ENCODE measurements at regions not wholly inside any gene's neighbourhood (a gene's known extent, or its start where the extent isn't known, plus 50 kb on each side); places are given as distances from the start of the nearest gene placed in this dataset.

DNA sequence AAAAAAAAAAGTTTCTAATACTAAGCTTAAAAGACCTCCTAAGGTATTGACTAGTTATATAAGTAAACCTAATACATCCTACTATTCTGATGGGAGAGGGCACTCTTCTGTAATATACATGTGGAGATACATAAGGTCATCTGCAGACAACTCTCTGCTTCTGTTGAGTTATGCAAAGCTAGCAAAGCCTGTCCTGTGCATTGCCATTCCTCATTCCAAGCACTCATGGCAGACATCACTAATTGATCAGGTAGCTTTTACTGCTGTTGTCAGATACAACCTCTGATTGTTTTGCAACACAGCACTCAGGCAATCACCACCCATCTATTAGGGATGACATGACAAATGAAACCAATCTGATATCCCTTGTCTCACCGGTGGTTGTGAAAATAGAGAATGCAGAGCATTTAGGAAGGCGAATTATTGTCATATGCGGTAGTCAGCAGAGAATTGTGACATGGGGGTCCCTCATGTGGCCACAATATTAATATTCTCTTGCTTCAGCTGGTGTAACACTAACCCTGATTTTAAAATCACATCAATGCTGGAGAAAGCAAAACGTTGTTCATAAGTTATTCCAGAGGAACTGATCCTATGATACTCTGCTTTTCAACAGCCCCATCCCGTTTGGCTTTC lies 416.5 kb upstream of the GYPC start:
- Histone ChIP-seq H3K4me1 (no peaks in the 10 kb centered on the region), H3K9me3 (no peaks in the 10 kb centered on the region), H3K4me3 (no peak overlapping the region), H3K27ac (no peak overlapping the region), H3K27me3 (no peaks in the 10 kb centered on the region), H3K36me3 (no peaks in the 10 kb centered on the region)
- TF ChIP-seq, protein P1, sequence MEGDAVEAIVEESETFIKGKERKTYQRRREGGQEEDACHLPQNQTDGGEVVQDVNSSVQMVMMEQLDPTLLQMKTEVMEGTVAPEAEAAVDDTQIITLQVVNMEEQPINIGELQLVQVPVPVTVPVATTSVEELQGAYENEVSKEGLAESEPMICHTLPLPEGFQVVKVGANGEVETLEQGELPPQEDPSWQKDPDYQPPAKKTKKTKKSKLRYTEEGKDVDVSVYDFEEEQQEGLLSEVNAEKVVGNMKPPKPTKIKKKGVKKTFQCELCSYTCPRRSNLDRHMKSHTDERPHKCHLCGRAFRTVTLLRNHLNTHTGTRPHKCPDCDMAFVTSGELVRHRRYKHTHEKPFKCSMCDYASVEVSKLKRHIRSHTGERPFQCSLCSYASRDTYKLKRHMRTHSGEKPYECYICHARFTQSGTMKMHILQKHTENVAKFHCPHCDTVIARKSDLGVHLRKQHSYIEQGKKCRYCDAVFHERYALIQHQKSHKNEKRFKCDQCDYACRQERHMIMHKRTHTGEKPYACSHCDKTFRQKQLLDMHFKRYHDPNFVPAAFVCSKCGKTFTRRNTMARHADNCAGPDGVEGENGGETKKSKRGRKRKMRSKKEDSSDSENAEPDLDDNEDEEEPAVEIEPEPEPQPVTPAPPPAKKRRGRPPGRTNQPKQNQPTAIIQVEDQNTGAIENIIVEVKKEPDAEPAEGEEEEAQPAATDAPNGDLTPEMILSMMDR (IDR thresholded peaks at IDR 0.05), result no peak
- intact Hi-C loops (cut with DNase I), result no loop called here
- DNase-seq (no peak), ATAC-seq (no peak)

DNA sequence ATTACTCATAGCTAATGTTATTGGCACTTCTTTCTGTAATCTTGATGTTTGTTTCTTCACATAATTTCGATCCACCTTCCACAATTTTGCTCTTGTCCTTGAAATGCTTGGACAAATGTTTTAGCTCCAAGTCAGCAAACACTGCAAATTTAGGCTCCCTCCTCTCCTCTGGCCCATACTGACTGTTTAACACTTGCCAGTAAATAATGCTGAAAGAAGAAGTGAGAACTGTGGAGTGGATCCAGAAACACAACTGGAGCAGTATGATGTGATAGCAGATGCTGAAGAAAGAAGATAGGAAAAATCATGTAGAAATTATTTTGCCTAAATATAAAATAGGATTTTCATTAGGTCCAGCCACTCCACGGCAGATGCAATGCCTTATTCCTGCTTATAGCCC lies 415.0 kb upstream of the GYPC start:
- Histone ChIP-seq H3K4me1 (no peaks in the 10 kb centered on the region), H3K9me3 (no peaks in the 10 kb centered on the region), H3K27ac (no peak overlapping the region), H3K27me3 (no peaks in the 10 kb centered on the region), H3K36me3 (no peaks in the 10 kb centered on the region), H3K4me3 (no peak overlapping the region)
- TF ChIP-seq, protein P1 (IDR thresholded peaks at IDR 0.05), result no peak
- no peak for ATAC-seq
- intact Hi-C loops (cut with DNase I), result no loop called here
- no peak for DNase-seq

DNA sequence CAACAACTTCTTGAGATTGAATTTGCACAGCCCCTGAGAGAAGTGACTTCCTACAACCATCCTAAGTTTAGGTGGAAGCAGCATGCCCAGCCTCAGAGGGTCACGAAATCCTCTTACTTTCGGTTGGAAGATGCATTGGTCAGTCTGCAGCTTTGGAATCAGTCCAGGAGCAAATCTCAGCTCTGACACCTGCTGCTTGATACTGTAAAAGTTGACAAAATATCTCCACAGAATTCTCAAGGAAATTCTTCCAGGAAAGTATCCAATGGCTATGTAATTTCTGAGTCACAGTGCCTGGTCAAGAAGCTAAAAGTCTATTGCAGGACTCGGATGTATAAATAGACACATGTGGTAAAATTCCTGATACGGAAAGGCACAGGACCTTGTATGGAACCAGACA lies 414.5 kb upstream of the GYPC start:
- Histone ChIP-seq H3K4me1 (no peaks in the 10 kb centered on the region), H3K9me3 (no peaks in the 10 kb centered on the region), H3K27ac (no peak overlapping the region), H3K27me3 (no peaks in the 10 kb centered on the region), H3K36me3 (no peaks in the 10 kb centered on the region), H3K4me3 (no peak overlapping the region)
- TF ChIP-seq, protein P1 (IDR thresholded peaks at IDR 0.05), result no peak
- DNase-seq (no peak), ATAC-seq (no peak)
- intact Hi-C loops (cut with DNase I), result no loop called here

DNA sequence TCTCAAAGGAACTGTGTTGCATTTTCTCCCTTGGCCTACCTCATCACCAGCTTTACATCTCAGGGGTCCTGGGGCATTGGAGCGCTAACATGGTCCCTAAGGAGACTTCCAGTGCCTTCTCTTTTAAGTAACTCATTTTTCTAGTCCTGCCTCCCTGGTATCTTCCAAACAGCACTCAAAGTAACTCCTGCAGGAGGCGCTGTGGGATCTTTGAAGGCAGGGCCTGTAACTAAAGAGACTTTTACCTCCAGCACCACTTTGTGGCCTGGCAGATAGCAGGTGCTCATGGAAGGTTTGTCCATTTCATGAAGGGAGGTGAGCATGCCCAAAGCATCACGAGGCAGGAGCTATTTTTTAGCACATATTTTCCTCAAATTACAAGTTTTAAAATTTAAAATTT lies 411.0 kb upstream of the GYPC start:
- intact Hi-C loops (cut with DNase I), result no loop called here
- Histone ChIP-seq H3K27me3 (no peaks in the 10 kb centered on the region), H3K9me3 (no peaks in the 10 kb centered on the region), H3K4me3 (no peak overlapping the region), H3K36me3 (no peaks in the 10 kb centered on the region), H3K27ac (no peak overlapping the region), H3K4me1 (no peaks in the 10 kb centered on the region)
- DNase-seq, result no peak
- TF ChIP-seq, protein P1 (IDR thresholded peaks at IDR 0.05), result peak; percentile 44
- ATAC-seq, result peak; percentile 66

DNA sequence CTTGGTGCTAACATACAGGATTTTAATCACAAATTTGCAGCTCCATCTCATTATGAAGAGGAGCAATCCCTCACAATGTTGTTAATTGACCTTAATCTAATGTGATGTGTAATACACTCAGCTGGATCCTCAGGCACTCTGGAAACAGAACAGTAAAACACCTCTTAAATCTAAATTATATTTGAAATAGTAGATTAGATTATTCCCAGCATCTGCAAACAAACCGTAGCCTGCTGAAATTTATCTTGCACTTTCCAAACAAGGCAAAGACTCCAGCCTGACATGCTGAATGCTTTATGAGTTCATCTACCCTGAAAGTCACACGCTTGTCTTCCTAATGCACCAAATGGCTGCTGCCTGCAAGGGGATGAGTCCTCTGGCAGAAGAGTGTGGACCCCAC lies 402.3 kb upstream of the GYPC start:
- Histone ChIP-seq H3K4me1 (no peaks in the 10 kb centered on the region), H3K4me3 (no peak overlapping the region), H3K36me3 (no peaks in the 10 kb centered on the region), H3K27ac (no peak overlapping the region), H3K9me3 (no peaks in the 10 kb centered on the region), H3K27me3 (peaks cover 4% of the 10 kb centered on the region)
- TF ChIP-seq, protein P1 (IDR thresholded peaks at IDR 0.05), result no peak
- DNase-seq (no peak), ATAC-seq (no peak)
- intact Hi-C loops (cut with DNase I), result no loop called here

DNA sequence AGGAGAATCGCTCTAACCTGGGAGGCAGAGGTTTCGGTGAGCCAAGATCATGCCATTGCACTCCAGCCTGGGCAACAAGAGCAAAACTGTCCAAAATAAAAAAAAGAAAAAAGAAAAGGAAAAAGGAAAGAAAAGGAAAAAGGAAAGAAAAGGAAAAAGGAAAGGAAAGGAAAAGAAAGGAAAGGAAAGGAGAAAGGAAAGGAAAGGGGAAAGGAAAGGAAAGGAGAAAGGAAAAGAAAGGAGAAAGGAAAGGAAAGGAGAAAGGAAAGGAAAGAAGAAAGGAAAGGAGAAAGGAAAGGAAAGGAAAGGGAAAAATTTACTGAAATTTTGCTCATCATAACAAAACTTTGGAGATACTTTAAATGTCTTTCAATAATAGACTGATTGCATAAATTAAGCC lies 391.3 kb upstream of the GYPC start:
- no peak overlapping the region for H3K4me3 ChIP-seq
- ATAC-seq (no peak), DNase-seq (no peak)
- TF ChIP-seq, protein P1 (IDR thresholded peaks at IDR 0.05), result no peak
- intact Hi-C loops (cut with DNase I), result no loop called here
- H3K27ac ChIP-seq, result no peak overlapping the region
- H3K36me3 ChIP-seq, result no peaks in the 10 kb centered on the region
- no peaks in the 10 kb centered on the region for H3K27me3 ChIP-seq
- no peaks in the 10 kb centered on the region for H3K9me3 ChIP-seq
- H3K4me1 ChIP-seq, result no peaks in the 10 kb centered on the region

All from upper lobe of right lung (tissue), 1 donor.